Thoracic aorta (tissue), 2 donors: ENCODE measurements at regions not wholly inside any gene's neighbourhood (a gene's known extent, or its start where the extent isn't known, plus 50 kb on each side); places are given as distances from the start of the nearest gene placed in this dataset.

Experiments used
- ATAC-seq: fragments of 150-250 bp; one replicate; pipeline ENCODE4 v1.8.0; 2017; ENCODE audit warnings: low read depth; ENCODE audit not compliant: insufficient number of reproducible peaks, low FRiP score
- DNase-seq: peaks from one replicate; pipeline ENCODE4 v3.0.0-alpha.2; 2020; ENCODE audit warnings: low spot score
- H3K27ac ChIP-seq, 2 donors: fragments of 200-600 bp; sonication (generic); 1 replicate in 1 of 2; 2 replicates in 1 of 2; pipeline ENCODE4 v1.5.1; 2016; ENCODE audit warnings: mild to moderate bottlenecking in 2 of 2, moderate library complexity in 2 of 2
- H3K27me3 ChIP-seq: fragments of 200-600 bp; sonication (generic); replicated peaks from 2 replicates; pipeline ENCODE4 v1.6.0; 2016; ENCODE audit warnings: mild to moderate bottlenecking; ENCODE audit not compliant: insufficient read depth
- H3K36me3 ChIP-seq: fragments of 200-600 bp; sonication (generic); one replicate; pipeline ENCODE4 v1.5.1; 2016
- H3K4me1 ChIP-seq, 2 donors: fragments of 200-600 bp; sonication (generic); 1 replicate in 1 of 2; 2 replicates in 1 of 2; pipeline versions ENCODE4 v1.5.1 to v1.6.0; 2016; ENCODE audit warnings: low read depth in 2 of 2, mild to moderate bottlenecking in 1 of 2; ENCODE audit not compliant: control insufficient read depth in 1 of 2
- H3K4me3 ChIP-seq: fragments of 200-600 bp; sonication (generic); 2 replicates; pipeline ENCODE4 v1.5.1; 2016; ENCODE audit warnings: mild to moderate bottlenecking
- H3K9me3 ChIP-seq: fragments of 200-600 bp; sonication (generic); 2 replicates; pipeline ENCODE4 v1.5.1; 2016
- TF ChIP-seq, protein P1 (sequence below): fragments of 200-600 bp; sonication (generic); IDR thresholded peaks from one replicate; pipeline ENCODE4 v1.5.1; 2019; ENCODE audit warnings: antibody characterized with exemption

DNA sequence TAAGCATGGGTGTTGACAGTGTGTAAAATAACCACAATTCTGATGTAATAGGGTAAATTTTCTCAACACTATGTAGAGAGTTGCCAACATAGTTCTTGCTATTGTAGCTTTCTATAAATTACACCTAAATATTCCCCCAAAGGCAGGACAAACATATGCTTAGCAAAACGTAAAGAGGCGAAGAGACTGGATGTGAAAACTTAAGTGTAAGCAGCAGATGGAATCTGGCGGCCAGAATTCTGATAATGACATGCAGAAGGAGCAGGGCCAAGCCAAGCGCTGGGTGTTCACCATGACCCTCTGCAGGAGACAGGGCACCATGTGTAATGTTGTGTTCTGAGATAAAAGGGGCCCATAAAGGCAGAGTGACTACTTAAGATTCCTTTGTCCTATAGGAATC lies 105.2 kb upstream of the ZNF521 start:
- H3K4me3 ChIP-seq, result no peak overlapping the region
- no peaks in the 10 kb centered on the region for H3K9me3 ChIP-seq
- no peak for DNase-seq
- H3K36me3 ChIP-seq, result no peaks in the 10 kb centered on the region
- no peak for ATAC-seq
- peaks cover 12 to 46% of the 10 kb centered on the region in 2 donors for H3K4me1 ChIP-seq
- TF ChIP-seq, protein P1, sequence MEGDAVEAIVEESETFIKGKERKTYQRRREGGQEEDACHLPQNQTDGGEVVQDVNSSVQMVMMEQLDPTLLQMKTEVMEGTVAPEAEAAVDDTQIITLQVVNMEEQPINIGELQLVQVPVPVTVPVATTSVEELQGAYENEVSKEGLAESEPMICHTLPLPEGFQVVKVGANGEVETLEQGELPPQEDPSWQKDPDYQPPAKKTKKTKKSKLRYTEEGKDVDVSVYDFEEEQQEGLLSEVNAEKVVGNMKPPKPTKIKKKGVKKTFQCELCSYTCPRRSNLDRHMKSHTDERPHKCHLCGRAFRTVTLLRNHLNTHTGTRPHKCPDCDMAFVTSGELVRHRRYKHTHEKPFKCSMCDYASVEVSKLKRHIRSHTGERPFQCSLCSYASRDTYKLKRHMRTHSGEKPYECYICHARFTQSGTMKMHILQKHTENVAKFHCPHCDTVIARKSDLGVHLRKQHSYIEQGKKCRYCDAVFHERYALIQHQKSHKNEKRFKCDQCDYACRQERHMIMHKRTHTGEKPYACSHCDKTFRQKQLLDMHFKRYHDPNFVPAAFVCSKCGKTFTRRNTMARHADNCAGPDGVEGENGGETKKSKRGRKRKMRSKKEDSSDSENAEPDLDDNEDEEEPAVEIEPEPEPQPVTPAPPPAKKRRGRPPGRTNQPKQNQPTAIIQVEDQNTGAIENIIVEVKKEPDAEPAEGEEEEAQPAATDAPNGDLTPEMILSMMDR, result no peak
- H3K27me3 ChIP-seq, result no peaks in the 10 kb centered on the region
- no peak overlapping the region for H3K27ac ChIP-seq

DNA sequence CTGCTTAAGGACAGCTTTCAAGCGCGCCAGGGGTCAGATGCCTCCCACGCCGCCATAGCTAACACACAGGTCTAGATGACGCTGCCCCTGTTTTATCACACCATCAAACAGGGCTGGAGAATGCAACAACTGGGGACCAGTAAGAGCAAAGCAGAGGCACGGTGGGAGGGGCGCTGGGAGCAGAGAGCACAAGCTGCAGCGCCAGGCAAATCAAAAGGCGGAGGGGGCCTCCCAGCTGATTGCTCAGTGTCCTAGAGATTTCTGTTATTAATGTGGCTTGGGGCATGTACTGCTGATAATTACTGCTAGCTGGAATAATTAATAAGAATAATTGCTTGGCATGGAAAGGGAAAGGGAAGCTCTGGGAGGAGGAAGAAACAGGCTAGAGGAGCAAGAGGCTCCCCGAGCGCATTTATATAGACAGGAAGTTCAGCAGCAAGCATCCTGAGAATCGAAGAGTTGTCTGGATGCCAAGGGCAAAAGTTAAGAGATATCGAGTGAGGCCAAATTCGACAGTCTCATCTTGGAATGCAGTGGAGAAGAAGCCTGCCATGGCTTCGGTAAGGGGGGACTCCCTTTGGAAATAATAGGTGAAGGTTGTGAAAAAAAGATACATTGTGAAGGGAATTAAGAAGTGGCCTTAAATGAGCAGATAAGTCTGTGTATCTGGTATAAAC lies 104.5 kb upstream of the ZNF521 start:
- ATAC-seq, result no peak
- TF ChIP-seq, protein P1, result no peak
- Histone ChIP-seq H3K27me3 (no peaks in the 10 kb centered on the region), H3K4me1 (peaks cover 12 to 46% of the 10 kb centered on the region in 2 donors), H3K9me3 (no peaks in the 10 kb centered on the region), H3K36me3 (no peaks in the 10 kb centered on the region), H3K27ac (no peak overlapping the region), H3K4me3 (no peak overlapping the region)
- DNase-seq, result no peak

DNA sequence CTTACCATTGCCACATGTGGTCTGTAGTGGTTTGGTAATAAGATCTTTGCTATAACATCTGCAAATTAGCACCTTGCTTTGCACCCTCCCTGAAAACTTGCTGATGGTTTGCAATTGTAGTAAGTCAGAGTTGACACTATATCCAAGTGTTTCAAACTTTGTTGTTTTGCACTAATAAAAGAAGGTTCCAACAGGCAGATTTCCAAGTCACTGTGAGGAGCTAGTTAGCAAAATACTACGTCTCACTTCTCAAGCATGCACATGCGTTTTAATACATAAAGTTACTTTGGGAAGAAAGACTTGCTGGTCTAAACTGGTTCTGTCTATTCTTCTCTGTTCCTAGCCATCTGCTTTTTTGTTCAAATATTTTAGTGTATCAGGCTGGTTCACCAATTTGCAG lies 103.7 kb upstream of the ZNF521 start:
- no peaks in the 10 kb centered on the region for H3K36me3 ChIP-seq
- H3K9me3 ChIP-seq, result no peaks in the 10 kb centered on the region
- no peaks in the 10 kb centered on the region for H3K27me3 ChIP-seq
- H3K4me1 ChIP-seq, result peaks cover 12 to 45% of the 10 kb centered on the region in 2 donors
- TF ChIP-seq, protein P1, result no peak
- ATAC-seq, result no peak
- H3K4me3 ChIP-seq, result no peak overlapping the region
- H3K27ac ChIP-seq, result no peak overlapping the region
- no peak for DNase-seq

DNA sequence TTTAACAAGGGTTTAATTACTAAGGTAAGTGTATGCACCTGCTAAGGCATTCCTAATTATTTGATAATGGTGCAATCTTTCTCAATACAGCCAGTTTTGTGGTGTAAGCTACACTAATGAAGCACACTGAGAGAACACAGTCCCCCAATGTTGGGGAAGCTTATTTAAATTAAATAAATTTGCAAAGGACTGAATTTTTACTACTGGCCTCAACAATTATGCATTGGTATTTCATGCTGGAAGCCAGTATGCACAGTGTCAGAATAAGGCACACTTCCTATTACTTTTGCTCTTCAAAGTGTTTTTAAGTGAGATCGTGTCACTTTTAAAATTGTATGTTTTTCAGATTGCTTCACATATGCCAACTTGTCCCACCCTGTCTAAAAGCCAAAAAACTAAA lies 103.2 kb upstream of the ZNF521 start:
- no peak overlapping the region for H3K27ac ChIP-seq
- peaks cover 11 to 40% of the 10 kb centered on the region in 2 donors for H3K4me1 ChIP-seq
- no peaks in the 10 kb centered on the region for H3K27me3 ChIP-seq
- DNase-seq, result no peak
- H3K4me3 ChIP-seq, result no peak overlapping the region
- ATAC-seq, result no peak
- H3K36me3 ChIP-seq, result no peaks in the 10 kb centered on the region
- no peaks in the 10 kb centered on the region for H3K9me3 ChIP-seq
- TF ChIP-seq, protein P1, result no peak

DNA sequence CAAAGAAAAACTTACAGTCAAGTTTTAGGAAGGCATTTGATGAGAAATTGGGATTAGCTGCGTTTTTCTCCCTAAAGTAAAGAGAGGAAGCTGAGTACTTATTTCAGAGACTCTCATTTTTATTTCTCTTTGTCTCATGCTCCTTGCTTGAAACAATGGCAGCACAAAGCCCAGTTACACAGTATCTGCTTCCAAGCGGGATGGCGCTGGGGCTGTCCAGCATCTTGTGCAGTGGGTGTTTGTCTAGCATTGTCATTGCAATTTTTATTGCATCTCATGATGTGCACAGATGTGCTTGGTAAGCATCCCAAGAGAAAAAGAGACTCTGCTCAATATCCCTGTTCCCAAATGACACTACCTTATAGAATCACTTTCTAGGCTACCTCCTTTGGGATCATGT lies 102.8 kb upstream of the ZNF521 start:
- Histone ChIP-seq H3K4me3 (no peak overlapping the region), H3K27ac (peak overlapping the region; percentile 39 to 57), H3K27me3 (no peaks in the 10 kb centered on the region), H3K4me1 (peaks cover 7 to 36% of the 10 kb centered on the region in 2 donors), H3K9me3 (no peaks in the 10 kb centered on the region), H3K36me3 (no peaks in the 10 kb centered on the region)
- ATAC-seq, result no peak
- TF ChIP-seq, protein P1, result no peak
- no peak for DNase-seq
